Tibial artery (tissue), 4 donors: ENCODE measurements at regions not wholly inside any gene's neighbourhood (a gene's known extent, or its start where the extent isn't known, plus 50 kb on each side); places are given as distances from the start of the nearest gene placed in this dataset.

Experiments
- DNase-seq, 2 donors: peaks; one replicate each; pipeline ENCODE4 v3.0.0-alpha.2; 2019
- H3K27ac ChIP-seq, 2 donors: fragments of 200-600 bp; sonication (generic) in 1 of 2; 1 replicate in 1 of 2; 2 replicates in 1 of 2; pipeline ENCODE4 v1.5.1; 2018 to 2019; ENCODE audit warnings: mild to moderate bottlenecking in 1 of 2
- H3K27me3 ChIP-seq, 2 donors: fragments of 200-600 bp; sonication (generic) in 1 of 2; one replicate each; pipeline versions ENCODE4 v1.5.1 to v1.6.0; 2016 to 2019
- H3K36me3 ChIP-seq, 3 donors: fragments of 200-600 bp; sonication (generic) in 2 of 3; one replicate each; pipeline ENCODE4 v1.5.1; 2016 to 2019; ENCODE audit warnings: mild to moderate bottlenecking in 2 of 3
- H3K4me1 ChIP-seq, 4 donors: fragments of 200-600 bp; sonication (generic) in 2 of 4; 1 replicate in 3 of 4; 2 replicates in 1 of 4; pipeline ENCODE4 v1.5.1; 2016 to 2019
- H3K4me3 ChIP-seq, 2 donors: fragments of 200-600 bp; sonication (generic) in 1 of 2; 1 replicate in 1 of 2; 2 replicates in 1 of 2; pipeline ENCODE4 v1.5.1; 2018 to 2019; ENCODE audit warnings: mild to moderate bottlenecking in 2 of 2
- H3K9me3 ChIP-seq, 3 donors: fragments of 200-600 bp; sonication (generic) in 1 of 3; one replicate each; pipeline ENCODE4 v1.5.1; 2016 to 2019
- intact Hi-C: fragments of 100-400 bp; cut with DNase I; formaldehyde crosslinking; loops from one replicate; pipeline ENCODE4 v1.15.0; 2023; ENCODE audit warnings: low total_unique reads
- TF ChIP-seq, protein P1 (sequence below), 2 experiments: fragments of 200-600 bp in 1 of 2; fragments of 450-650 bp in 1 of 2; IDR thresholded peaks; one replicate each; pipeline ENCODE4 v1.5.1; 2017 to 2019; ENCODE audit warnings: antibody characterized with exemption in 2 of 2, mild to moderate bottlenecking in 1 of 2, moderate library complexity in 1 of 2

DNA sequence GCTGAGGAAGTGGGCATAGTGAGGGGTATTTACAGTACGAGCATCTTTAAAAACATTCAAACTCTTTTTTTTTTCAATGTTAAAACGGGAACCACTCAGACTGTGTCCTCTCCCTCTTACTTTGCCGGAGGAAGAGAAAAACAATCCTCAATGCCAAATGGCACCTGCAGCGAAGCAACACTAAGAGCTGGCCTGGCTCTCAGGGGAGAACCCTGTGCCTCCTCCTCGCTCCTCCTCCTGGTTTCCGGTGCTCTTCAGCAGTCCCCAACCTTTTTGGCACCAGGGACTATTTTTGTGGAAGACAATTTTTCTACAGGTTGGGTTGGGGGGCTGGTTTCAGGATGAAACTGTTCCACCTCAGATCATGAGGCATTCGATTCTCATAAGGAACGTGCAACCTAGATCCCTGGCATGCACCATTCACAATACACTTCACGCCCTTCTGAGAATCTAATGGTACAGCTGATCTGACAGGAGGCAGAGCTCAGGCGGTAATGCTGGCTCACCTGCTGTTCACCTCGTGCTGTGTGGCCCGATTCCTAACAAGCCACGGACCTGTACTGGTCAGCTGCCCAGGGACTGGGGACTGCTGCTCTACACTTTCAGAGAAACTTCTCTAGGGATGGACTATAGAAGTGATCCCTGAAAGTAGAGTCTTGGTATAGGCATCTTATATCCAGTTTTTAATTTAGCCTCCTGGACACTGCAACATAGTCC is 404.1 kb downstream of the RAPGEF2 start:
- H3K36me3 ChIP-seq, result no peaks in the 10 kb centered on the region
- TF ChIP-seq, protein P1, sequence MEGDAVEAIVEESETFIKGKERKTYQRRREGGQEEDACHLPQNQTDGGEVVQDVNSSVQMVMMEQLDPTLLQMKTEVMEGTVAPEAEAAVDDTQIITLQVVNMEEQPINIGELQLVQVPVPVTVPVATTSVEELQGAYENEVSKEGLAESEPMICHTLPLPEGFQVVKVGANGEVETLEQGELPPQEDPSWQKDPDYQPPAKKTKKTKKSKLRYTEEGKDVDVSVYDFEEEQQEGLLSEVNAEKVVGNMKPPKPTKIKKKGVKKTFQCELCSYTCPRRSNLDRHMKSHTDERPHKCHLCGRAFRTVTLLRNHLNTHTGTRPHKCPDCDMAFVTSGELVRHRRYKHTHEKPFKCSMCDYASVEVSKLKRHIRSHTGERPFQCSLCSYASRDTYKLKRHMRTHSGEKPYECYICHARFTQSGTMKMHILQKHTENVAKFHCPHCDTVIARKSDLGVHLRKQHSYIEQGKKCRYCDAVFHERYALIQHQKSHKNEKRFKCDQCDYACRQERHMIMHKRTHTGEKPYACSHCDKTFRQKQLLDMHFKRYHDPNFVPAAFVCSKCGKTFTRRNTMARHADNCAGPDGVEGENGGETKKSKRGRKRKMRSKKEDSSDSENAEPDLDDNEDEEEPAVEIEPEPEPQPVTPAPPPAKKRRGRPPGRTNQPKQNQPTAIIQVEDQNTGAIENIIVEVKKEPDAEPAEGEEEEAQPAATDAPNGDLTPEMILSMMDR (IDR thresholded peaks at IDR 0.05), result no peak
- intact Hi-C loops, result no loop called here
- no peak overlapping the region for H3K4me3 ChIP-seq
- H3K9me3 ChIP-seq, result no peaks in the 10 kb centered on the region
- no peak overlapping the region for H3K27ac ChIP-seq
- H3K27me3 ChIP-seq, result peaks cover 0 to 11% of the 10 kb centered on the region in 2 donors
- H3K4me1 ChIP-seq, result no peaks in the 10 kb centered on the region
- DNase-seq, result no peak

DNA sequence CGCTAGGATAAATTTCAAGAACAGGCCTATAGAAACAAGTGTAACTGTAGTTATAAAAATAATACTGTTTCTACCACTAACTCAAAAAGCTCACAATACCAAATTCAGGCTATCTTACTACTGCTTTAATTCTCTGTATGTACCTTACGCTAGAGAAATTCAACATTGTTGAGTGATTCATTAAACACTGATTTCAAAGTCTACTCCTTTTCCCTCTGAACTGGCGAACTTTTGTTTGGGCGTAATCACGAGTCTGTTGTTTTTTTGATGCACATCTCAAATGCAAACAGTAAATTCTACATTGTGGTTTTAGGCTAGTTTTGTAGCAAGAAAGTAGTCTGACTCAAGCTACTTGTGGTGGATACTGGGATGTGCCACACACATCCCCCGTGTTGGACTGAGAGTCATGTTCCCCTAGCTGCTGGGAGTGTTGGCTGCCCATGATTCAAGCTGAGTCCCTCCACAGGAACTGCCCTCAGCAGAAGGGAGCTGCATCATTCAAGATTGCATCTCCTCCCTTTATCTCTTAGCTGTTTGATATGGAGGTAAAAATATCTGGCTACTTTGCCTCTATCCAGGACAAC is 406.1 kb downstream of the RAPGEF2 start:
- Histone ChIP-seq H3K4me1 (no peaks in the 10 kb centered on the region), H3K27me3 (peaks cover 0 to 11% of the 10 kb centered on the region in 2 donors), H3K27ac (no peak overlapping the region), H3K9me3 (no peaks in the 10 kb centered on the region), H3K36me3 (no peaks in the 10 kb centered on the region), H3K4me3 (no peak overlapping the region)
- no peak for DNase-seq
- intact Hi-C loops, result no loop called here
- TF ChIP-seq, protein P1 (IDR thresholded peaks at IDR 0.05), result no peak

DNA sequence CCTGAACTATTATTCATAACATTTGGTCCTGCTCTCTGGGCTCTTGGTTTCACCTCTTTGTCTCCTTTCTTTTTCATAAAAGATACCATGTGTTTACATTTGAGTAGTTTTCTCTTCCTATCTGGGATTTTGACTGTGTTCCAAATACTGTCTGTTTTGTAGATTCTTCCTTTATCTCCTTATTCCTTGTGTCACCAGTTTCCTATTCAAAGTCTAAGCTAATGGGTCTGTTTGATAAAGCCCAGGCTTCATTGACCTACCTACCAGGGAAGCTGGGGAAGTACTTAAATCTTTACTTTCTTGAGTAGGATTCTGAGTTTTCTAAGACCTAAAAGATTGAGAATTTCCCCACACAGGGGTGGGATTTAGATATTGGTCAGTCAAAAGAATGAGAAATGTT is 409.5 kb downstream of the RAPGEF2 start:
- no peaks in the 10 kb centered on the region for H3K36me3 ChIP-seq
- intact Hi-C loops, result no loop called here
- no peak overlapping the region for H3K27ac ChIP-seq
- H3K27me3 ChIP-seq, result no peaks in the 10 kb centered on the region
- TF ChIP-seq, protein P1 (IDR thresholded peaks at IDR 0.05), result no peak
- H3K9me3 ChIP-seq, result no peaks in the 10 kb centered on the region
- DNase-seq, result no peak
- H3K4me1 ChIP-seq, result peaks cover 0 to 3% (median 0%) of the 10 kb centered on the region in 4 donors
- H3K4me3 ChIP-seq, result no peak overlapping the region

DNA sequence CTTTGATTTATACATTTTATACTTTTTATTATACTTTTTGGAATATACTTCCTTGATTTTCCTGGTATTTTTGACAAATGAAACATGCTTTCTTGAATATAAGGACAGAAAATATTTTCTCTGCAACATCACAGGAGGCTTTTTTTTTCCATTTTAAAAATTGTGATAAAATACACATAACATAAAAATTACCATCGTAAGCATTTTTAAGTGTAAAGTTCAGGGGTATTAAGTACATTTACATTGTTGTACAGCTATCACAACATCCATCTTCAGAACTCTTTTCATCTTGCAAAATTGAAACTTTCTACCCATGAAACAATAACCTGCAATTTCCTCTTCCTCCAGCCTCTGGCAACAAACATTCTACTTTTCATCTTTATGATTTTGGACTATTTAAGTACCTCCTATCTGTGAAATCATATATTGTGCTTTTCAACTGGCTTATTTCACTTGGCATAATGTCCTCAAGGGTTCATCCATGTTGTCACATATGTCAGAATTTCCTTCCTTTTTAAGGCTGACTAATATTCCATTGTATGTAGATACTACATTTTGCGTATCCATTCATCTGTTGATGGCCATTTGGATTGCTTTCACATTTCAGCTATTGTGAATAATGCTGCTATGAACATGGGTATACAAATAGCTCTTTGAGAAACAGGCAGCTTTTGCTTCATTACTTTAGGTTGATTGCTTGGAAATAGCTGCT is 412.6 kb downstream of the RAPGEF2 start:
- intact Hi-C loops, result no loop called here
- DNase-seq, result no peak
- TF ChIP-seq, protein P1 (IDR thresholded peaks at IDR 0.05), result no peak
- Histone ChIP-seq H3K9me3 (no peaks in the 10 kb centered on the region), H3K27ac (no peak overlapping the region), H3K27me3 (no peaks in the 10 kb centered on the region), H3K36me3 (no peaks in the 10 kb centered on the region), H3K4me1 (peaks cover 0 to 3% (median 0%) of the 10 kb centered on the region in 4 donors), H3K4me3 (no peak overlapping the region)

DNA sequence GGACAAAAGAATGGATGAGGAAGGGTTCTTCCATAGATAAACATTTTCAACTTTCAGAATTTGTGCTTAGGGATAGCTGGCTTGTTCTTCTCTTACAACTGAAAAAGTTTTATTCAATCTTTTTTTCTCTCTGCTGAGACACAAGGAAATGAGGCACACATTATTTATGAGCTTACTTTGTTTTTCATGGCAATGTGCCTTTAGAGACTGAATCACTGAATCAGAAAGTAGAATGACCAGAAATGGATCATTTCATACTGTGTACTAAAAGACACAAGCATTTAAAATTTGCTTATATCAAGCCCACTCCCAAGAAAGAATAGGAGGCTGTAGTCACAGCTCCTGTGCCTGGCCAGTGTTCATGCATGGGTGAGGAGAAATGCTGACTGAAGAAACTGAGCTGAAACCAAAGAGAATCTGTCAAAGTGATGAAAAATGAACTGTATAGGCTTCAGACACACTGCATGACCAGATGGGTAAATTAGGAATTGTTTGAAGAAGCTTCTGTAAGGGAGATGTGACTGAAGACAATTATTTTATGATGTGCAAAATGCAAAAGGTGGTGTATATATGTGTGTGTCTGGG is 413.8 kb downstream of the RAPGEF2 start:
- TF ChIP-seq, protein P1 (IDR thresholded peaks at IDR 0.05), result no peak
- no peaks in the 10 kb centered on the region for H3K36me3 ChIP-seq
- H3K27me3 ChIP-seq, result no peaks in the 10 kb centered on the region
- H3K27ac ChIP-seq, result no peak overlapping the region
- intact Hi-C loops, result no loop called here
- H3K4me1 ChIP-seq, result peaks cover 0 to 3% (median 0%) of the 10 kb centered on the region in 4 donors
- no peak for DNase-seq
- H3K9me3 ChIP-seq, result no peaks in the 10 kb centered on the region
- H3K4me3 ChIP-seq, result no peak overlapping the region
